HepG2 (cell line): ENCODE measurements at regions not wholly inside any gene's neighbourhood (a gene's known extent, or its start where the extent isn't known, plus 50 kb on each side); places are given as distances from the start of the nearest gene placed in this dataset.

Experiments used
- CHCHD3 ChIP-seq: sonication (generic); formaldehyde crosslinking; IDR thresholded peaks from 2 replicates; pipeline ENCODE4 v1.8.0; 2022; ENCODE audit warnings: mild to moderate bottlenecking, missing genetic modification reagents, moderate library complexity
- EZH2 ChIP-seq: conservative IDR thresholded peaks from 2 replicates; pipeline ENCODE4 v1.6.1; 2012; ENCODE audit warnings: mild to moderate bottlenecking, low read depth, low read length, moderate library complexity
- GABPA ChIP-seq, 2 experiments: IDR thresholded peaks; 2 replicates each; pipeline ENCODE4 v1.6.1; 2011 to 2016; ENCODE audit warnings: low read depth in 2 of 2, low read length in 1 of 2, missing biosample characterization in 1 of 2, missing genetic modification characterization in 1 of 2
- MIXL1 ChIP-seq: IDR thresholded peaks from 2 replicates; pipeline ENCODE4 v1.6.1; 2016
- NFAT5 ChIP-seq: sonication (generic); formaldehyde crosslinking; IDR thresholded peaks from 2 replicates; pipeline ENCODE4 v1.4.0; 2020; ENCODE audit warnings: missing genetic modification reagents
- NONO ChIP-seq, 2 experiments: fragments of 450-650 bp in 1 of 2; sonication (generic) in 1 of 2; formaldehyde crosslinking in 1 of 2; IDR thresholded peaks in 1 of 2; conservative IDR thresholded peaks in 1 of 2; 2 replicates each; pipeline versions ENCODE4 v1.6.1 to v1.8.0; 2017 to 2022; ENCODE audit warnings: mild to moderate bottlenecking in 1 of 2, missing genetic modification reagents in 1 of 2, moderate library complexity in 1 of 2
- NR2F2 ChIP-seq: IDR thresholded peaks from 2 replicates; pipeline ENCODE4 v1.6.1; 2012; ENCODE audit warnings: low read depth, inconsistent platforms, borderline replicate concordance
- RERE ChIP-seq: IDR thresholded peaks from 2 replicates; pipeline ENCODE4 v1.6.1; 2016; ENCODE audit warnings: low read depth, missing genetic modification reagents, missing compliant biosample characterization
- SAFB2 ChIP-seq: sonication (generic); formaldehyde crosslinking; IDR thresholded peaks from 2 replicates; pipeline ENCODE4 v1.5.1; 2020; ENCODE audit warnings: missing genetic modification reagents, low read depth, mild to moderate bottlenecking, borderline replicate concordance
- ZNF232 ChIP-seq: sonication (generic); formaldehyde crosslinking; IDR thresholded peaks from 2 replicates; pipeline ENCODE4 v1.4.0; 2020; ENCODE audit warnings: missing genetic modification reagents, borderline replicate concordance
- ZNF530 ChIP-seq: sonication (generic); formaldehyde crosslinking; IDR thresholded peaks from 2 replicates; pipeline ENCODE4 v1.5.0; 2020; ENCODE audit warnings: low read depth, mild to moderate bottlenecking, missing genetic modification reagents
- ZNF720 ChIP-seq: sonication (generic); formaldehyde crosslinking; IDR thresholded peaks from 2 replicates; pipeline ENCODE4 v1.4.0; 2020; ENCODE audit warnings: missing genetic modification reagents
- TF ChIP-seq, protein P1 (sequence below): sonication (generic); formaldehyde crosslinking; IDR thresholded peaks from 2 replicates; pipeline ENCODE4 v1.5.0; 2020; ENCODE audit warnings: mild to moderate bottlenecking, missing genetic modification reagents, borderline replicate concordance

- TF ChIP-seq RERE (CRISPR knock-in tag) (no peak), EZH2 (no peak), SAFB2 (no peak), ZNF720 (CRISPR knock-in tag) (no peak), NONO (IDR thresholded peaks at IDR 0.05) (no peak), NONO (CRISPR knock-in tag; conservative IDR thresholded peaks at IDR 0.05) (no peak), ZNF530 (CRISPR knock-in tag) (no peak), MIXL1 (no peak), GABPA (IDR thresholded peaks at IDR 0.05; ENCODE audit: low read depth, low read length) (no peak), GABPA (CRISPR knock-in tag; IDR thresholded peaks at IDR 0.05; ENCODE audit: low read depth) (no peak), NFAT5 (CRISPR knock-in tag) (no peak), CHCHD3 (CRISPR knock-in tag) (no peak), NR2F2 (no peak), ZNF232 (CRISPR knock-in tag) (no peak)
- TF ChIP-seq, protein P1, sequence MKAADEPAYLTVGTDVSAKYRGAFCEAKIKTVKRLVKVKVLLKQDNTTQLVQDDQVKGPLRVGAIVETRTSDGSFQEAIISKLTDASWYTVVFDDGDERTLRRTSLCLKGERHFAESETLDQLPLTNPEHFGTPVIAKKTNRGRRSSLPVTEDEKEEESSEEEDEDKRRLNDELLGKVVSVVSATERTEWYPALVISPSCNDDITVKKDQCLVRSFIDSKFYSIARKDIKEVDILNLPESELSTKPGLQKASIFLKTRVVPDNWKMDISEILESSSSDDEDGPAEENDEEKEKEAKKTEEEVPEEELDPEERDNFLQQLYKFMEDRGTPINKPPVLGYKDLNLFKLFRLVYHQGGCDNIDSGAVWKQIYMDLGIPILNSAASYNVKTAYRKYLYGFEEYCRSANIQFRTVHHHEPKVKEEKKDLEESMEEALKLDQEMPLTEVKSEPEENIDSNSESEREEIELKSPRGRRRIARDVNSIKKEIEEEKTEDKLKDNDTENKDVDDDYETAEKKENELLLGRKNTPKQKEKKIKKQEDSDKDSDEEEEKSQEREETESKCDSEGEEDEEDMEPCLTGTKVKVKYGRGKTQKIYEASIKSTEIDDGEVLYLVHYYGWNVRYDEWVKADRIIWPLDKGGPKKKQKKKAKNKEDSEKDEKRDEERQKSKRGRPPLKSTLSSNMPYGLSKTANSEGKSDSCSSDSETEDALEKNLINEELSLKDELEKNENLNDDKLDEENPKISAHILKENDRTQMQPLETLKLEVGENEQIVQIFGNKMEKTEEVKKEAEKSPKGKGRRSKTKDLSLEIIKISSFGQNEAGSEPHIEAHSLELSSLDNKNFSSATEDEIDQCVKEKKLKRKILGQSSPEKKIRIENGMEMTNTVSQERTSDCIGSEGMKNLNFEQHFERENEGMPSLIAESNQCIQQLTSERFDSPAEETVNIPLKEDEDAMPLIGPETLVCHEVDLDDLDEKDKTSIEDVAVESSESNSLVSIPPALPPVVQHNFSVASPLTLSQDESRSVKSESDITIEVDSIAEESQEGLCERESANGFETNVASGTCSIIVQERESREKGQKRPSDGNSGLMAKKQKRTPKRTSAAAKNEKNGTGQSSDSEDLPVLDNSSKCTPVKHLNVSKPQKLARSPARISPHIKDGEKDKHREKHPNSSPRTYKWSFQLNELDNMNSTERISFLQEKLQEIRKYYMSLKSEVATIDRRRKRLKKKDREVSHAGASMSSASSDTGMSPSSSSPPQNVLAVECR (CRISPR knock-in tag) = no peak
Measured at GRCh38 chr2:152246686-152247336, 71.2 kb upstream of the STAM2 start (continued).
